NCI-H524 treated with DMSO at 0.1 percent for 48 hours (cell line): ENCODE measurements at regions not wholly inside any gene's neighbourhood (a gene's known extent, or its start where the extent isn't known, plus 50 kb on each side); places are given as distances from the start of the nearest gene placed in this dataset.
"Not testable (repeated sequence)": the region's sequence is repeated elsewhere in the genome, so short reads cannot be mapped to it uniquely, and the experiment has no call there.

Source experiments
- DNase-seq: peaks from one replicate; lab custom pipeline; 2025; lab: John Stamatoyannopoulos, UW

DNA sequence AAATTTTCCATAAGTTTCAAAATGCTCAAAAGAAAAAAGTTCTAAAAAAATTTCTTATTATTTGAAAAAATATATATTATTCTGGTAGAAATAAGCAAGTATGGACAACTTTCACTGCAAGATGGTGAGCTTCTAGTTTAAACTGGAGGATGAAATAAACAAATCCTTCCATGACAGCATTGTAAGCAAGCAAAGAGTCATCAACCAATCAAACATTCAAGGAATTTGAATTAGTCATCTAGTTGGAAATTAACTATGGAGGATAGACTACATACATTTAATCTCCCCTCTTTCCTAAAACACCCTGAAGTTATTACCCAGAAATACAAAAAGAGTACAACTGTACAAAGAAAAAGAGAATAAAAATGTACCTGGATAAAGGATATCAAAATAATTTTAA lies 51.0 kb upstream of the IRX5 start:
- no peak for DNase-seq

DNA sequence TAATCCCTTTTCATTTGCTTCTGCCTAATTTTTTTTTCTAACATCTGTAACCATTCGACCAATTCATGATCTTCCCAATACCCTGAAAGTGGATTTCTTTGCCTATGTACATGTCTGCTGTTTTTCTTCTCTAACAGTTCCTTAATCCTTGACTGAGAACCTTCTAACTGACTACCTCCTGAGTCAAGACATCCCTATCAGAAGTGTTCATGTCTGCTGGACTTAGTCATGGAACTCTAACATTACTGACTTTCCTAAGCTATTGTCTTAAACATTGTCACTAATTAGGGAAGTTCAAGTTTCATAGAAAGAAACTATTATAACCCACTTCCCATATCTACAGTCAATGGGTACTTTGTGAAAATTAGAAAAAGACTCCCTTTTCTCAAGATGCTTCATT lies 52.4 kb upstream of the IRX5 start:
- no peak for DNase-seq

DNA sequence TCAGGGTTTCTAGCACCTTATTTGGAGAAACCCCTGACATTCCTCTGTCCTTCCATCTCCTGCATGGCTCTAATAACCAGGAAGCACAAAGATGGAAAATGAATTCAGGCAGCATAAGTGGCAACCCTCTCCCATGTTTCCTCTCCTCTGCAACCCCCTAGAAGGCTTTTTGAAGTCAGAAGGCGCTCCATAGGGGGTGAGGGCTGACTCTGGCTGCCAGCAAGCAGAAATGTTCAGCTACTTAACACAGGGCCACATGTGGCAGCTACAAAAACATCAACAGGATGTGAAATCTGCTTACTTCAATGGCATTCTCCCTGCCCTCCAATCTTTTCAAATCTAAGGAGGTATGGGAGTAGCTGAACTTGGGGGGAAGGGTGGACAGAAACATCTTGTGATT lies 55.2 kb upstream of the IRX5 start:
- no peak for DNase-seq

DNA sequence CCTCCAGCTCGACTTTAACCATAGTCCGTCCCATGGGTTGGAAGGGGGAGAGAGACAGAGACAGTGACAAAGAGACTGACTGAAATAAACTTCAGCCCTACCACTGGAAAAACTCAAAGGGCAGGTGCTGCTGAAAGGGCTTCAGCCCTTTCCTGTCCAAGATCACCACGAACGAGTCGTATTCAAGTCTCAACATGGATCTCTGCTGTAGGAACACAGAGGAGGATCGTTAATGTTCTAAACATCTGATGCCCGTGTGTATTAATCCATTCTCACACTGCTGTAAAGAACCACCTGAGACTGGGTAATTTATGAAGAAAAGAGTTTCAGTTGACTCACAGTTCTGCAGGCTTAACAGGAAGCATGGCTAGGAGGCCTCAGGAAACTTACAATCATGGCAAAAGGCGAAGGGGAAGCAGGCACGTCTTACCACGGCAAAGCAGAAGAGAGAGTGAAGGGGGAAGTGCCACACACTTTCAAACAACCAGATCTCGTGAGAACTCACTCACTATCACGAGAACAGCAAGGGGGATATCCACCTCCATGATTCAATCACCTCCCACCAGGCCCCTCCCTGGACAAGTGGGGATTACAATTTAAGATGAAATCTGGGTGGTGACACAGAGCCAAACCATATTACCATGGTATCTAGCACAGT lies 56.8 kb upstream of the IRX5 start:
- not testable (repeated sequence) for DNase-seq

DNA sequence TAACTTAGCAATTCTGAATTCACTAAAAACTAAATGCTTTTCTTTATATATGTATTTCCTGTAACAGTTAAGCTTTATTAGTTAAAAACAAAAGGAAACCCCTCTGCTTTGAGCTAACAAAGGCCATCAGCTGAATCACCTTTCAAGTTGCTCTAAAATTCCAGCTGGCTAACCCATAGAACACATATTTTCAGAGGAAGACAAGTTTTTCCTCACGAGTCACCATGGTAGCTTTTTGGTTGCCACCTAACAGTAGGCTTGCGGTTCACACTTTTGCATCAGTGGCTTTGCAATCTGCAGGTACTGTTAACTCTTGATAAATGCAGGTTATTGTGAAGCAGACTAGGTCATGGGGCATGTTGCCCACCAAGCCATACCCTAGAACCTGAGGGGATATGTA lies 57.6 kb upstream of the IRX5 start:
- DNase-seq = no peak

DNA sequence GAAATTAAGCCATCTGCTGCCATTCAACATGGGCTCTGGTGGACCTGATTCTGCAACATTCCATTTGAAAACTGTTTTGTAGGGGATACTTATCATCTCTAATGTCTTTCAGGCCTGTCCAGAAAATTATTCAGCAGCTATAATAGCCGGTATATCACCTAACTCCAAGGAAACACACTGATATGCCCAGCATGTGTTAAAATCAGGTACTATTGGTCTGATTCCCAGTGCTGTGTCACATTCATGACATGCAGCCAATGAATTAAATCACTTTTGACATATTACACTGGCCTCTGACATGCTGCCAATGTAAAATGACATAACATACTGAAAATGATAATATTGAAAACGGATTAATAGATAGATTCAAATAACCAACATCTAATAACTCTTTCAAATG lies 60.5 kb upstream of the IRX5 start:
- no peak for DNase-seq

DNA sequence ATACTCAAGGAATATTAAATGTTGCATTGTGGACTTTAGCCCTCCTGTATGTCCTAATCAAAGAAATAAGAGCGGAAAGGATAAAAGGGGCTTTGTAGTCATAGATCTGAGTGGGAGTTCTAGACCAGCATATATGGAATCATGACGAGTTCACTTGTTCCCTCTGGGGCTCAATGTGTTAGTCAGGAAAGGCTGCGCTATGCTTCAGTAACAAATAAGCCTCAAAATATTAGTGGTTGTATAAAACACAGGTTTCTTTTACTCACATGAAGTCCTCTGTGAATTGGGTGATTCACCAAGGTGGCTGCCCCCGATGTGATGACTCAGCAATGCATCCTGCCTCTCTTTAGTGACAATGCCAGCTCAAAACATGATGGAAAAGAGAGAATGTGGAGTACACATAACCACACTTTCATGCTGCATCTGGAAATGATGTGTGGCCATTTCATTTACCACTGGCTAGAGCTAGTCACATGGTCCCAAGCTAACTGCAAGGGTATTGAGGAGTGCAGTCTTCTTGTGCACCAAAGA lies 63.3 kb upstream of the IRX5 start:
- no peak for DNase-seq

DNA sequence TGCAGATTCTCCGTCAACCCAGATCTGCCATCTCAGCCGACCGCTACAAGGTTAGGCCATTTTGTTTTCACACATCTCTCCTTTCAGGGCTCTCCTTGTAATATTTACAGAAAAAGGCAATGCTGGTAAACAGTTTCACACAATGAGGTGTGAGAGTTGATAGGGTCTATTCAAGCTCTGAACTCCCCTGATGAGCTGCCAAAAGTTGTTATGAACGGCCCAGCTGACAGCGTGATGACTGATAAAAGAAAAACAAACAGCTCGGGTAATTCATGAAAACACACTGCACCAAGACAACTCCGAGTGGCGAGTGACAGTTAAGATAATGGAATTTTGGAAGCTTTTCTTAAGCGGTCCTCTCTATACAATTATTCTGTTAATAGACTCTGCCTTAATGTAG lies 68.1 kb upstream of the IRX5 start:
- no peak for DNase-seq

DNA sequence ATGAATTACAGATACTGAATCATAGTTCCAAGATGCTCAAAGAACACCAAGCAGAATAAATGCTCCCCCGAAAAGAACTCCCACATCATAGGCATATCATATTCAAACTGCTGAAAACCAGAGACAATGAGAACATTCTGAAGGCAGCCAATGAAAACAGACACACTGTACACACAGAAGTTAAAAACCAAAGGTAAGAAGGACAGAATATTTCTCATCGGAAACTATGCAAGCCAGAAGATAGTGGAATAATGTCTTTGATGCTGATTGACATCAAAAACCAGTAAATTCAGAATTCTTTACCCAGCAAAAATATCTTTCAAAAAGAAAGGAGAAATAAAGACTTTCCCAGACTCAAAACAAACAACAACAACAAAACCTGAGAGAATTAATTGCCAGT lies 73.8 kb upstream of the IRX5 start:
- DNase-seq = no peak

DNA sequence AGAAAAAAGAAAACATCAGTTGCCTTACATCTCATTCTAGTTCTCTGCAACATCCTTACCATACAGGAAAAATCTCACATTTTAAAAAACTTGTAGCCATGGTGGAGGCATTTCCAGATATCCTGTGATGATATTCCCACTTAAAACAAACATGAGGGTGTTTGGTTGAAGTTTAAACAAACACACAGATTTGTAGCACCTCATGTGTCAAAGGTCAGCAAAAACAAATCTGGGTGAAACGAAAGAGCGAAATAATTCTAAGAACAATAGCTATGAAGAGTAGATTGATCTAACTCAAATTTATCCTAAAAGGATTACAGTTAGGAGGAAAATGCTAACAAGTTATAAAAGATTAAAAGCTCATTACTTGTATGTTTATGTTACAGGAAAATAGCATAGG lies 83.1 kb upstream of the IRX5 start:
- no peak for DNase-seq

DNA sequence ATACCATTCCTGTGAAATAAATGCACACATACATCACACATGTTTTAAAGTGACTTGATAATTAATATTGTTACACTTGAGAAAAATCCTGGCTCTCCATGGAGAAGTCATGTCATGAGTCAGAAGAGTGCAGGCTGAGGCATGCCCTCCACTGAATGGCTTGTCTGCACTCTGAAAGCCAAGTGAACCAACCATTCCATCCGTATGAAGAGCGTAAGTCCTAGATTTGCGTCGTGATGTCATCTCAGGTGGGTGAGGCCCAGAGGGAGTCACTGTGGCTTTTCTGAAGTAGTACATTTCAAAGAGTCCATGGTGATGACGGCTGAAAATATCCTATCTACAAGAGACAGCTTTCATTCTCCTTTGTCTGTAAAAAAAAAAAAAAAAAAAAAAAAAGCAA lies 83.5 kb upstream of the IRX5 start:
- DNase-seq = no peak

DNA sequence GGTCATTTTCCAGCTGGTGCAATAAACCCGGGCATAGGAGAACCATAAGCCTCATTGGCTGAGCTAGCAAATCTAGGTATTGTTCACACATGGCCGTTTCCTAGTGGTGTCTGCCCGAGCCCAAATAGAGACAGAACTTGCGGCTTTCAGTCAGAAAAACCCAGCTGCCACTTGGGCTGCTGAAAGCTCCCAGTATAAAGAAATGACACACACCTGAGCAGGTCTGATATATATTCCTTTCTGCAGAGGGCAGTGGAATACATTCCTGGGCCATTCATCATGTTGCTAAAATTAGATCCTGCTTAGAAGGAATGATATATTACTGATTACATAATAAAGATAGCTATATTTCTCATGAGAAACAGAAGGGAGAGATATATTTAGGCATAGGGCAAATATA lies 83.9 kb upstream of the IRX5 start:
- no peak for DNase-seq

DNA sequence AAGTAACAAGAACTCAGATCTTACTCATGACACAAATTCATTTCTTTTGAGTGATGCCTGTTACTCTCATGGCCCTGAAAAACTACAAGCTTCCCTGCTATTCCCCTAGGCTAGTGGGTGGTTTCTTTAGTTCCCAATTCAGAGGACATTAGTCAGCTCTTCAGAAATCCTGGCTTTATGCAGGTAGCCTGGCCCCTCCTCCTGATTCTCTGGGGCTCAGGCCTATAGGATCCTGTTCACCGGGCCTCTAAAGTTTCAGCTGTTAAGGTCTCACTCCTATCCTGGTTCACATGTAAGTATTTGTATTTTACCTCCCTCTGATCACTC lies 87.3 kb upstream of the IRX5 start:
- DNase-seq = no peak

DNA sequence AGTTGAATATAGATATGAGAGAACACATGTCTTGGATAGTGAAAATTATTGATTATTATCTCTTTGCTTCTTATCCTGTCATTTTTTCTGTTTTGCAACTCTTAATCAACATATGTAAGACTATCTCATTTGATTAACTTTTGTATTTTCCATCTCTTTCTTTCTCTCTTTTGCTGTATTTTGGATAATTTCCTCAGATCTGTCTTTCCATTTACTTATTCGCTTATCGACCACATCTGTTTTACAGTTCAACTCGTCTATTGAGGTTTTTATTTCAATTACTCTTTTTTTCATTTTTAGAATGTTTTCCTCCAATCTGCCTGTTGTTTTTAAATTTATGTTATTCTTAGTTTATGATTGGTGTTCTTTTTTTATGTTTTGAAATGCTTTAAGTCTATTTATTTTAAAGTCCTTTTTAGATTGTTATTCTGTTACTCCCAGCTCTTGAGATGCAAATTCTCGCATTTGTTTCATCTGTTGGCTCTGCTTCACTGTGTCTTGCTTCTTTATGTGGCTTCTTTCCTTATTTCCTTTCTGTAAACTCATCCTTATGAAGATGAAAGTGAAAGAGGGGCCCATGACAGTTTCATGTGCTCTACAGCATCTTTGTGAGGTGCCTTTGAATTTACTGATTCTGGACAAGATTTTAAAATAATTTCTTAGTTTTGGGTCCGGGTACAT lies 87.8 kb upstream of the IRX5 start:
- DNase-seq = no peak

DNA sequence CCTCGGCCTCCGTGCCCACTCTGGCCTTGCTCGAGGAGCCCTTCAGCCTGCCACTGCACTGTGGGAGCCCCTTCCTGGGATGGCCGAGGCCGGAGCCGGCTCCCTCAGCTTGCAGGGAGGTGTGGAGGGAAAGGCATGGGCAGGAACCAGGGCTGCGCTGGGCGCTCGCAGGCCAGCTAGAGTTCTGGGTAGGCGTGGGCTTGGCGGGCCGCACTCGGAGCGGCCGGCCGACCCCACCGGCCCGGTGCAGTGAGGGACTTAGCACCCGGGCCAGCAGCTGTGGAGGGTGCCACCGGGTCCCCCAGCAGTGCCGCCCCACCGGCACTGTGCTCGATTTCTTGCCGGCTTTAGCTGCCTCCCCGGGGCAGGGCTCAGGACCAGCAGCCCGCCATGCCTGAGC lies 101.0 kb upstream of the IRX5 start:
- no peak for DNase-seq

DNA sequence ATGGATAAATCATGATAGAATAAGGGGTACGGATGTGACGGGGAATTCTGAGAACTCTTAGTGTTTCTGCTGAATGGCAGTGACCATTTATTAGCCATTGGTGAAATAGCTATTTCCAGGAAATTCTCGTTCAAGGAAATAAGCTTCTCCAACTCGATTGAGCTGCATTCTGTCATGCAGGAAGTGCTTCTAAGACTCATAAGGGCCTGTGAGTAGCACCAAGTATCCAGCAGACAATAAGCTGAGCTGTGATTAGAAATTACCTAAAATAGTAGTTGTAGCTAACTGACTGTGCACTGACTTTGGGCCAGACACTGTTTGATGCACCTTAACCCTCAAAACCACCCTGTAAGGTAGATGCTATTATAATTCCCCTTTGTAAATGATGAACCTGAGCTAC lies 107.8 kb upstream of the IRX5 start:
- no peak for DNase-seq

DNA sequence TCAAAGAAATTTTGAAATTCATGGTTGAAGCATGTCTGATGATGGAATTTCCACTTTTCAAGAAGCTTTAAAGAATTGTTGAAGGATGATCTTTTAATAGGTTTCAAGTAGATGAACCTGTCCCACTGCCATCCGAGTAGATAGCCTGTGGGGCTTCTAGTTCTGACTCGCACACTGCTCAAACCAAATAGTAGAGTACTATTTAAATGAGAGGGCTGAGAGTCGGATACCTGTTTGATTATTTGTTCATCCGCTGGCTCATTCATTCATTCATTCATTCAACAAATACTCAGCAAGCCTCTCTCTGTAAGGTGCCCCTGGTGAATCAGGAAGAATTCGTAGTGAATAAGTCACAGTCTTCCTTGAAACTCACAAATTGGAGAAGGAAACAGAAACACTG lies 108.2 kb upstream of the IRX5 start:
- no peak for DNase-seq

DNA sequence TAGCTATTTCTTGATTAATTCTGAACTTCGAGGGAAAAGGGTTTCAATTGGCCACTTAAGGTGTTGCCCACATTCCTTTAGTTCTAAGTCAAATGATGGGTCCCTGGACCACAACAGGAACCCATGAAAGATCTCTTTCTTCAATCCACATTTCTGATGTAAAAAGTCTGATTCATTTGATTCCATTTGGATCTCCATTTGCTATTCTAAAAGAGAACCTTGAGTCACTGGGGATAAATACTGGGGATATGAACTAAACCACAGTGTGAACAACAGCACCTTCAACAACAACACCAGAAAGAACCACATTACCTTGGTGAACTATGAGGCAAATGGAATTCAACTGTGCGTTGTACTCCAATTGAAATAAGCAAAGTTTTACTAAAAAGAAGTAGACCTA lies 108.9 kb upstream of the IRX5 start:
- DNase-seq = no peak

DNA sequence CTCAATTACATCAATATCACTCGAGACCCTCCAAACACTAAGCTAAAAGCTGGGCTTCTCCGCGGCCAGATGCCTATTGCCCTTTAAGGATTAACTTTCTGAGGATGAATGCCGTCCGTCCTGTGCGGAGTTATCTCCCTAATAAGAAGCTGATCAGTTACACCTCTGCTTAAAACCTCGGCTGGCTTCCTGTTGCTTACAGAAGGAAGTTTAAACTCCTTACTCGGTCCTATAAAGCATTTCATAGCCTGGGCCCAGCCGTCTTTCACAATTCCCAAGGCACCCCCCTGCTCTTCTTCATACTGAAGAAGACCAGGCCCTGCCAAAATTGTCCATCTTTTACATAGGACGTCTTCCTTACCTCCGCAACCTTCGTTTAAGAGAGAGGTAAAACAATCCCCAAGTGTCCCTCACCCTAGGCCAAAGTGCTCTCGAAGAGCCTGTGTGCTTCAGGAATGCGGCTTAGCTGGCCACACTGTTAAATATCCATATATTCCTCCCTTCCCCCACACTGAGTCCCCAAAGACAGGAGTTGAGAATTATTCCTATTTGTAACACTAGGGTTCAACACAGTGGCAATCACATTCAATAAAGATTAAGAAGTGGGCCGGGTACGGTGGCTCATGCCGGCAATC lies 112.6 kb upstream of the IRX5 start:
- DNase-seq = peak; percentile 97

DNA sequence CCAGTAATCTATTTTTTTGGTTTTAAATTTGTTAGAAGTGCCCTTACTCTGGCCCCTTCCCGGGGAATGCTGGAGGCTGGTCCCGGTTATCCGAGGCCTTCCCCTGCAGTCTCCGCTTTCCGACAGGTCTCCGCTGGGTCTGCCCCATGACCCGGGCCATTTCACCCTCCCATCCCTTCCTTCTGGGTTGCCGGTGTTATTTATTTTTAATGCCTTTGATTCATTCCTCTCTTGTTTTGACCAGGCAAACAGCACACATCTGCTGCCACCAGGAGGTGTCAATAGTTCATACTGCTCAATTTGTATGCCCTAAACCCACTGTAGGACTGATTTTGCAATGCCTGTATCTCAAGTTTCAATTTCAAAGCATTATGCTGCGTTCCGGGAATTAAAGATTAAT lies 113.2 kb upstream of the IRX5 start:
- peak; percentile 97 for DNase-seq

DNA sequence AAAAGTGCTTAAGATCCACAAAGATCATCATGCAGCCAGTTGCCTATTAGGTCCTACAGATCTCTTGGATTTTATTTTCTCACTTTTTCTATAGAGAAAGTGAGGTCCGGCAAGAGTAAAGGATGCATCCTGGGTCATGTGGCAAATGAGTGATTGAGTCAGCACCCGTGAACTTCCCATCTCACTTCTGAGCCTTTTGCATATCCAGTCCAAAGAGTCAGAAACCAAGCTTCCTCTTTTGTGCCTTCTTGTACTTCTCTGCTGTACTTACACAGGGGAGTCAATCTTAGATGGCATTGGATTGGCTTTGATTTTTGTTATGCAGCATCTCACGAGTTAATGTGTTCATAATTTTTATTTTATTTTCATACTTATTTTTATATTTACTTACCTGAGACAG lies 114.2 kb upstream of the IRX5 start:
- no peak for DNase-seq

DNA sequence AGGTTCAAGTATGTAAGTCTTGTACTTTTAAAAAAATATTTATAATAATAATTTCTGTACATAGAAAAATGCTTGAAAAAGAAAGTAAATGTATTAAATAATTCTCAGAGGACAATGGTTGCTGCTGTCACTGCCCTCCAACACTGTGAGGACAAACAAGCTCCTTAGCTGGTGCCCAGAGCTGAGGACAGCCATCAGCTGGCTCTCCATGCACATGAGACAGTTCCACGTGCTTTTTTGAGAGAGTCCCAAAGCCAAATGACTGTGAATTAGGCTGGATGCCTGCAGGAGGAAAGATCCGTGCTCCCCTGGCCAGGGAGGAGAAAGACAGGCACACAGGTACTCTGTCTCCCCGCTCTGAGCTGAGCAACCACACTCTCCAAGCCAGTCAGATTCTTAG lies 115.5 kb upstream of the IRX5 start:
- no peak for DNase-seq

DNA sequence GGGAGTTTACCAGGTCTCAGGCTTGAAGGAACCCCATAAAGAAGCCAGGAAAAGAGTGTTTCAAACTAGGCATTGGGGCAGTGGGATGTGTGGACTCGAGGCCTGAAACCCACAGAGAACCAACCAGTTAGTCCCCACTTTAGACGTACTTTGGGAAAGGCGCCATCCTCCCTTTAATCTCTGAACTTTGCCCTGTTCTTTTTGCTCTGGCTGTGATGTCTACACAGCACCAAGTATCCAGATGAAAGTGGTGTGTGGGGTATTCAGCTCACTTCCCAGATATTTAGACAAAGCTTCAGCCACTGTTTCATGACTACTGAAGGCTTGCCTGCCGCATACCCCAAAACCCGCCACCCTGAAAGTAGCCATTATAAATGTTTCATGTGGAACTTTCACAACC lies 116.9 kb upstream of the IRX5 start:
- DNase-seq = no peak

DNA sequence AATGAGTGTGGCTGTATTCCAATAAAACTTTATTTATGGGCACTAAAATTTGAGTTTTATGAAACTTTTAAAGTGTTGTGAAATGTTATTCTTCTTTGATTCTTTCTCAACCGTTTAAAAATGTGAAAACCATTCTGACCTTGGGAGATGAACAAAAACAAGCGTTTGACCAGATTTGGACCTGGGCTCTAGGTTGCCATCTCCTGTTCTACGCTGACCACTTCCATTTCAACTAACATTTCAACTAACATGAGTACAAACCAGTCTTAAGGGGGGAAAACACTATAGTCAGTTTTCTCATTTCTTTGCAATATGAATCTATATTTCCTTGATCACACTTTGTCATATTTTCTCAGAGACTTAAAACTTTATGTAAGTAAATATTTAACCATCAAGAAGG lies 118.4 kb upstream of the IRX5 start:
- no peak for DNase-seq
